ENCODE measurements at regions not wholly inside any gene's neighbourhood (a gene's known extent, or its start where the extent isn't known, plus 50 kb on each side); places are given as distances from the start of the nearest gene placed in this dataset.

DNA sequence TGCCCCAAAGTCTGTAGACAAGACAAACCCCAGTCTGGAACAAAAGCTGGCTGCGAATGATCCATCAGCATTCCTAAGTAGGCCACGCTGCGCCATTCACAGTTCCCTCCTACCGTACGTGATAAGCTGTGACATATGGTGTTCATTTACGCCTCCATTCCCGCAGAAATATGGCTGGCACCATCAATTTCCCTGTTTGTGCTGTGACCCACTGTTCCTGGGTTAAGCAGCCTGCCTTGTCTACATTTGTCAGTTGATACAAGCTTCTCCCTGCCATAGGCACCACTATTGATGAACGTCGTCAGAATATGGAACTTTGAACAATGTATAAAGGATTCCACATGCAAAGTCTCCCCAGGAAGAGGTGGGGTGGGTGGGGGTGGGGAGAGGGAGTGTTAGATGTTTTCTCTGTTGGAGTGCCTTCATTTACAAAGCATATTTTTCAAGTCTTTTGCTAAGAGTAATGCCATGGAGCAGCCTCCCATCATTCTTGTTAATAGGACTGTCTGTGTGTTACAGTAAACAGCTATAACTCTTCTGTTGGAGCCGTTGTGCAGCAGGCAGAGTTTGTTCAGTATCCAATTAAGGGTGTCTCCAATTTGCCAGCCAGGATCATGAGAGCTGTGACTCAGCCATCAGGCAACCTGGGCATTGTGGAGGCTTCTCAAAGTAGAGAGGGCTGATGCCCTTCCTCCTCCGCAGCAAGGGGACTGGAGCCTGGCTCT is 294.6 kb downstream of the TMEM114 start:
- DNase-seq, result no peak
- no peak overlapping the region for H3K4me3 ChIP-seq
- H3K36me3 ChIP-seq, result no peaks in the 10 kb centered on the region
- intact Hi-C loops (cut with DNase I), result no loop called here
- H3K27me3 ChIP-seq, result peaks cover 0 to 3% (median 0%) of the 10 kb centered on the region in 7 donors
- no peak for ATAC-seq
- H3K4me1 ChIP-seq, result no peaks in the 10 kb centered on the region
- WGBS, 2 donors, result 69 to 70% methylated on average over 11 of the region's 11 CpGs
- H3K9me3 ChIP-seq, result peaks cover 0 to 3% (median 0%) of the 10 kb centered on the region in 11 donors
- no peak for TF ChIP-seq CTCF (IDR thresholded peaks at IDR 0.05)
- no peak overlapping the region for H3K27ac ChIP-seq

- H3K4me3 ChIP-seq, result no peak overlapping the region
- intact Hi-C loops (cut with DNase I), result no loop called here
- no peaks in the 10 kb centered on the region for H3K4me1 ChIP-seq
- 72 to 79% methylated on average over 5 of the region's 5 CpGs for WGBS, 2 donors
- peaks cover 0 to 3% (median 0%) of the 10 kb centered on the region in 7 donors for H3K27me3 ChIP-seq
- peaks cover 0 to 3% (median 0%) of the 10 kb centered on the region in 11 donors for H3K9me3 ChIP-seq
- DNase-seq (no peak), ATAC-seq (no peak)
- no peak overlapping the region for H3K27ac ChIP-seq
- H3K36me3 ChIP-seq, result no peaks in the 10 kb centered on the region
- TF ChIP-seq CTCF (IDR thresholded peaks at IDR 0.05), result no peak
These were observed 296.9 kb downstream of the TMEM114 start for GRCh38 chr16:8293413-8293812.

GRCh38 chr16:8292271-8292670 is 298.0 kb downstream of the TMEM114 start:
- 79 to 82% methylated on average over 6 of the region's 6 CpGs for WGBS, 2 donors
- H3K36me3 ChIP-seq, result no peaks in the 10 kb centered on the region
- peaks cover 0 to 3% (median 0%) of the 10 kb centered on the region in 7 donors for H3K27me3 ChIP-seq
- H3K4me1 ChIP-seq, result no peaks in the 10 kb centered on the region
- no peak for TF ChIP-seq CTCF (IDR thresholded peaks at IDR 0.05)
- H3K4me3 ChIP-seq, result no peak overlapping the region
- H3K27ac ChIP-seq, result no peak overlapping the region
- peaks cover 0 to 3% (median 0%) of the 10 kb centered on the region in 11 donors for H3K9me3 ChIP-seq
- intact Hi-C loops (cut with DNase I), result no loop called here
- DNase-seq, result no peak
- no peak for ATAC-seq

GRCh38 chr16:8286348-8286747 is 304.0 kb downstream of the TMEM114 start:
- no peak for TF ChIP-seq CTCF (IDR thresholded peaks at IDR 0.05)
- Histone ChIP-seq H3K27ac (no peak overlapping the region), H3K9me3 (peaks cover 0 to 3% (median 0%) of the 10 kb centered on the region in 11 donors), H3K4me1 (no peaks in the 10 kb centered on the region), H3K36me3 (no peaks in the 10 kb centered on the region), H3K4me3 (no peak overlapping the region), H3K27me3 (no peaks in the 10 kb centered on the region)
- 63 to 74% methylated on average over 2 of the region's 2 CpGs for WGBS, 2 donors
- DNase-seq (no peak), ATAC-seq (no peak)
- intact Hi-C loops (cut with DNase I), result loop anchor here in 1 of 10 donors (10.0 kb wide), 1 partner anchor 62 kb away; no protein-coding TSS in a partner anchor
